Thyroid gland (tissue), 4 donors: ENCODE measurements at regions not wholly inside any gene's neighbourhood (a gene's known extent, or its start where the extent isn't known, plus 50 kb on each side); places are given as distances from the start of the nearest gene placed in this dataset.

Source experiments
- DNase-seq, 2 donors: peaks; one replicate each; pipeline ENCODE4 v3.0.0-alpha.2; 2019
- H3K27ac ChIP-seq, 3 donors: fragments of 200-600 bp; sonication (generic); 1 replicate in 2 of 3; 2 replicates in 1 of 3; pipeline ENCODE4 v1.5.1; 2016 to 2019; ENCODE audit warnings: mild to moderate bottlenecking in 1 of 3, moderate library complexity in 1 of 3
- H3K27me3 ChIP-seq: fragments of 200-600 bp; sonication (generic); one replicate; pipeline ENCODE4 v1.5.1; 2019
- H3K36me3 ChIP-seq, 2 donors: fragments of 200-600 bp; sonication (generic); one replicate each; pipeline ENCODE4 v1.5.1; 2016 to 2019
- H3K4me1 ChIP-seq, 2 donors: fragments of 200-600 bp; sonication (generic); one replicate each; pipeline ENCODE4 v1.5.1; 2017 to 2019
- H3K4me3 ChIP-seq, 3 donors: fragments of 200-600 bp; sonication (generic); replicated peaks in 1 of 3; 1 replicate in 2 of 3; 2 replicates in 1 of 3; pipeline ENCODE4 v1.5.1; 2016; ENCODE audit warnings: mild to moderate bottlenecking in 1 of 3
- H3K9me3 ChIP-seq: fragments of 200-600 bp; sonication (generic); one replicate; pipeline ENCODE4 v1.5.1; 2017
- POLR2A ChIP-seq, 2 donors: fragments of 450-650 bp; IDR thresholded peaks; one replicate each; pipeline ENCODE4 v1.6.1; 2017; ENCODE audit warnings: antibody characterized with exemption in 2 of 2, mild to moderate bottlenecking in 2 of 2, moderate library complexity in 1 of 2
- WGBS, 2 donors: methylation state at CpG; one replicate each; pipeline ENCODE4 v1.1.5; 2017; 5-methylcytosine and 5-hydroxymethylcytosine counted together
- intact Hi-C: fragments of 100-400 bp; cut with DNase I; formaldehyde crosslinking; loops from one replicate; pipeline ENCODE4 v1.15.1; 2023
- TF ChIP-seq, protein P1 (sequence below), 6 experiments: fragments of 200-600 bp in 3 of 6; fragments of 450-650 bp in 3 of 6; sonication (generic) in 3 of 6; IDR thresholded peaks; one replicate each; pipeline ENCODE4 v1.5.1; 2016 to 2019; ENCODE audit warnings: antibody characterized with exemption in 6 of 6, mild to moderate bottlenecking in 2 of 6, inconsistent platforms in 1 of 6, moderate library complexity in 1 of 6

DNA sequence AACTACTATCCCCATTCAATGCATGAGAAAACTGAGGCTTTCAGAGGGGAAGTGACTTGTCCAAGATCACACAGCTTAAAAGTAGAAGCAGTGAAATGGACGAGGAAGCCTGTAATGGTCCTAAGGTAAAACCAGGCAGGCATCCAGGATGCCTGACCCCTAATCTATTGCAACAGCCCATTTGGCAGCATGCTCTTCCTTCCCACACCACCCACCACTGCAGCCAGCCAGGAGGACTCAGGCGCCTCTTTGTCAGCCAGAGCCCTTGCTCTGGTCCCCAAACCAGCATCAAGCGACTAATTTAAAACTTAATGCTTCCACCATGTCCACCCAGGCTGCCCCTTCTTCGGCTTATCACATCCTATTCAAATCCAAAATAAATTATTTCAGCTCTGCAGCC is 541.6 kb downstream of the CDK5RAP2 start:
- 80 to 81% methylated on average over 4 of the region's 4 CpGs for WGBS, 2 donors
- Histone ChIP-seq H3K4me3 (no peak overlapping the region), H3K9me3 (no peaks in the 10 kb centered on the region), H3K36me3 (no peaks in the 10 kb centered on the region), H3K4me1 (no peaks in the 10 kb centered on the region), H3K27ac (no peak overlapping the region), H3K27me3 (no peaks in the 10 kb centered on the region)
- DNase-seq, result peak in 1 of 2 donors; percentile 1
- TF ChIP-seq POLR2A (IDR thresholded peaks at IDR 0.05), result no peak
- TF ChIP-seq, protein P1, sequence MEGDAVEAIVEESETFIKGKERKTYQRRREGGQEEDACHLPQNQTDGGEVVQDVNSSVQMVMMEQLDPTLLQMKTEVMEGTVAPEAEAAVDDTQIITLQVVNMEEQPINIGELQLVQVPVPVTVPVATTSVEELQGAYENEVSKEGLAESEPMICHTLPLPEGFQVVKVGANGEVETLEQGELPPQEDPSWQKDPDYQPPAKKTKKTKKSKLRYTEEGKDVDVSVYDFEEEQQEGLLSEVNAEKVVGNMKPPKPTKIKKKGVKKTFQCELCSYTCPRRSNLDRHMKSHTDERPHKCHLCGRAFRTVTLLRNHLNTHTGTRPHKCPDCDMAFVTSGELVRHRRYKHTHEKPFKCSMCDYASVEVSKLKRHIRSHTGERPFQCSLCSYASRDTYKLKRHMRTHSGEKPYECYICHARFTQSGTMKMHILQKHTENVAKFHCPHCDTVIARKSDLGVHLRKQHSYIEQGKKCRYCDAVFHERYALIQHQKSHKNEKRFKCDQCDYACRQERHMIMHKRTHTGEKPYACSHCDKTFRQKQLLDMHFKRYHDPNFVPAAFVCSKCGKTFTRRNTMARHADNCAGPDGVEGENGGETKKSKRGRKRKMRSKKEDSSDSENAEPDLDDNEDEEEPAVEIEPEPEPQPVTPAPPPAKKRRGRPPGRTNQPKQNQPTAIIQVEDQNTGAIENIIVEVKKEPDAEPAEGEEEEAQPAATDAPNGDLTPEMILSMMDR (IDR thresholded peaks at IDR 0.05), result no peak
- intact Hi-C loops, result no loop called here

- no peaks in the 10 kb centered on the region for H3K36me3 ChIP-seq
- no peak for TF ChIP-seq POLR2A (IDR thresholded peaks at IDR 0.05)
- TF ChIP-seq, protein P1 (IDR thresholded peaks at IDR 0.05), result no peak
- no peak overlapping the region for H3K4me3 ChIP-seq
- no peaks in the 10 kb centered on the region for H3K27me3 ChIP-seq
- H3K9me3 ChIP-seq, result no peaks in the 10 kb centered on the region
- H3K27ac ChIP-seq, result no peak overlapping the region
- 95 to 97% methylated on average over 9 of the region's 9 CpGs for WGBS, 2 donors
- DNase-seq, result no peak
- no peaks in the 10 kb centered on the region for H3K4me1 ChIP-seq
- intact Hi-C loops, result no loop called here
These were observed 547.3 kb downstream of the CDK5RAP2 start for GRCh38 chr9:120032639-120033038.

- TF ChIP-seq POLR2A (IDR thresholded peaks at IDR 0.05), result no peak
- TF ChIP-seq, protein P1 (IDR thresholded peaks at IDR 0.05), result no peak
- no peaks in the 10 kb centered on the region for H3K36me3 ChIP-seq
- H3K27me3 ChIP-seq, result no peaks in the 10 kb centered on the region
- H3K4me1 ChIP-seq, result no peaks in the 10 kb centered on the region
- no peak overlapping the region for H3K27ac ChIP-seq
- H3K4me3 ChIP-seq, result no peak overlapping the region
- no peak for DNase-seq
- H3K9me3 ChIP-seq, result no peaks in the 10 kb centered on the region
- intact Hi-C loops, result no loop called here
- WGBS, 2 donors, result 65 to 66% methylated on average over 5 of the region's 5 CpGs
These were observed 549.1 kb downstream of the CDK5RAP2 start for GRCh38 chr9:120030847-120031246.

- TF ChIP-seq, protein P1 (IDR thresholded peaks at IDR 0.05), result no peak
- TF ChIP-seq POLR2A (IDR thresholded peaks at IDR 0.05), result no peak
- H3K4me1 ChIP-seq, result no peaks in the 10 kb centered on the region
- H3K27me3 ChIP-seq, result no peaks in the 10 kb centered on the region
- H3K4me3 ChIP-seq, result no peak overlapping the region
- DNase-seq, result no peak
- no peaks in the 10 kb centered on the region for H3K9me3 ChIP-seq
- H3K36me3 ChIP-seq, result no peaks in the 10 kb centered on the region
- H3K27ac ChIP-seq, result no peak overlapping the region
- intact Hi-C loops, result no loop called here
These were observed 561.4 kb downstream of the CDK5RAP2 start for GRCh38 chr9:120018550-120018949.

- Histone ChIP-seq H3K4me1 (no peaks in the 10 kb centered on the region), H3K27ac (no peak overlapping the region), H3K27me3 (no peaks in the 10 kb centered on the region), H3K9me3 (no peaks in the 10 kb centered on the region), H3K36me3 (no peaks in the 10 kb centered on the region), H3K4me3 (no peak overlapping the region)
- intact Hi-C loops, result no loop called here
- WGBS, 2 donors, result 64 to 70% methylated on average over 4 of the region's 4 CpGs
- no peak for DNase-seq
- TF ChIP-seq, protein P1 (IDR thresholded peaks at IDR 0.05), result no peak
- no peak for TF ChIP-seq POLR2A (IDR thresholded peaks at IDR 0.05)
These were observed 561.9 kb downstream of the CDK5RAP2 start for GRCh38 chr9:120018037-120018436.
